ENCODE measurements at regions not wholly inside any gene's neighbourhood (a gene's known extent, or its start where the extent isn't known, plus 50 kb on each side); places are given as distances from the start of the nearest gene placed in this dataset.

GRCh38 chr6:51062166-51062722 is 243.6 kb downstream of the TFAP2B start:
- DNase-seq, result no peak
- TF ChIP-seq CTCF (IDR thresholded peaks at IDR 0.05; ENCODE audit: borderline replicate concordance), result no peak

GRCh38 chr6:51077821-51078518 is 259.3 kb downstream of the TFAP2B start:
- peaks cover 16% of the 10 kb centered on the region for H3K9me3 ChIP-seq (replicated peaks)
- H3K27me3 ChIP-seq (ENCODE audit: low read depth), result no peaks in the 10 kb centered on the region
- no peak for DNase-seq
- H3K4me3 ChIP-seq, result no peak overlapping the region
- no peaks in the 10 kb centered on the region for H3K4me1 ChIP-seq
- H3K27ac ChIP-seq (replicated peaks), result no peak overlapping the region
- TF ChIP-seq CTCF (IDR thresholded peaks at IDR 0.05; ENCODE audit: borderline replicate concordance), result no peak
- intact Hi-C loops (cut with micrococcal nuclease), result no loop called here
- no peaks in the 10 kb centered on the region for H3K36me3 ChIP-seq

More at GRCh38 chr6:51062166-51062722, 243.6 kb downstream of the TFAP2B start:
- Histone ChIP-seq H3K27me3 (ENCODE audit: low read depth) (no peaks in the 10 kb centered on the region), H3K4me1 (no peaks in the 10 kb centered on the region), H3K9me3 (replicated peaks) (no peaks in the 10 kb centered on the region), H3K36me3 (no peaks in the 10 kb centered on the region), H3K4me3 (no peak overlapping the region), H3K27ac (replicated peaks) (no peak overlapping the region)
- intact Hi-C loops (cut with micrococcal nuclease), result no loop called here

GRCh38 chr6:51090343-51090742 is 271.7 kb downstream of the TFAP2B start:
- H3K36me3 ChIP-seq, result no peaks in the 10 kb centered on the region
- peaks cover 27% of the 10 kb centered on the region for H3K9me3 ChIP-seq (replicated peaks)
- no peaks in the 10 kb centered on the region for H3K4me1 ChIP-seq
- no peak for DNase-seq
- no peak overlapping the region for H3K4me3 ChIP-seq
- TF ChIP-seq CTCF (IDR thresholded peaks at IDR 0.05; ENCODE audit: borderline replicate concordance), result no peak
- H3K27me3 ChIP-seq (ENCODE audit: low read depth), result no peaks in the 10 kb centered on the region
- intact Hi-C loops (cut with micrococcal nuclease), result no loop called here
- no peak overlapping the region for H3K27ac ChIP-seq (replicated peaks)

GRCh38 chr6:51093871-51094270 is 275.2 kb downstream of the TFAP2B start:
- H3K27ac ChIP-seq (replicated peaks), result no peak overlapping the region
- peaks cover 27% of the 10 kb centered on the region for H3K9me3 ChIP-seq (replicated peaks)
- DNase-seq, result no peak
- intact Hi-C loops (cut with micrococcal nuclease), result no loop called here
- H3K4me3 ChIP-seq, result no peak overlapping the region
- TF ChIP-seq CTCF (IDR thresholded peaks at IDR 0.05; ENCODE audit: borderline replicate concordance), result no peak
- no peaks in the 10 kb centered on the region for H3K27me3 ChIP-seq (ENCODE audit: low read depth)
- H3K4me1 ChIP-seq, result no peaks in the 10 kb centered on the region
- no peaks in the 10 kb centered on the region for H3K36me3 ChIP-seq

- Histone ChIP-seq H3K9me3 (replicated peaks) (peaks cover 27% of the 10 kb centered on the region), H3K36me3 (no peaks in the 10 kb centered on the region), H3K4me1 (no peaks in the 10 kb centered on the region), H3K27me3 (ENCODE audit: low read depth) (no peaks in the 10 kb centered on the region), H3K4me3 (no peak overlapping the region), H3K27ac (replicated peaks) (no peak overlapping the region)
- no peak for TF ChIP-seq CTCF (IDR thresholded peaks at IDR 0.05; ENCODE audit: borderline replicate concordance)
- DNase-seq, result no peak
- intact Hi-C loops (cut with micrococcal nuclease), result no loop called here
Observed at GRCh38 chr6:51094271-51094670, 275.6 kb downstream of the TFAP2B start.
